Activated CD8-positive, alpha-beta T cell treated with anti-CD3 and anti-CD28 coated beads, Interleukin-2, amount 10 ng/mL, durations not matched to agents 7 days and 5 days (primary cell): ENCODE measurements at regions not wholly inside any gene's neighbourhood (a gene's known extent, or its start where the extent isn't known, plus 50 kb on each side); places are given as distances from the start of the nearest gene placed in this dataset.

ENCODE experiments used
- ATAC-seq: fragments of 150-1000 bp; cut with Tn5 transposase; one replicate; pipeline ENCODE4 v1.10.0; 2021; ENCODE audit warnings: moderate library complexity
- CTCF ChIA-PET: fragments of 350-600 bp; sonication (Branson Sonifier 250); formaldehyde crosslinking; loops from one replicate; lab custom pipeline; 2021; ENCODE audit warnings: antibody characterized with exemption; lab: Charles Lee
- POLR2A ChIA-PET: fragments of 350-600 bp; sonication (Branson Sonifier 250); formaldehyde crosslinking; loops from one replicate; lab custom pipeline; 2021; ENCODE audit warnings: antibody characterized with exemption; lab: Charles Lee
- DNase-seq: peaks from one replicate; pipeline ENCODE4 v3.0.0-alpha.2; 2020
- H3K27ac Mint-ChIP-seq: one replicate; pipeline ENCODE4 v1.8.0; 2021; ENCODE audit warnings: mild to moderate bottlenecking, mixed read lengths
- H3K27me3 Mint-ChIP-seq: one replicate; pipeline ENCODE4 v1.8.0; 2021; ENCODE audit warnings: low read depth, mixed read lengths
- H3K36me3 Mint-ChIP-seq: one replicate; pipeline ENCODE4 v1.8.0; 2021; ENCODE audit warnings: low read depth, mixed read lengths
- H3K4me1 Mint-ChIP-seq: one replicate; pipeline ENCODE4 v1.8.0; 2021; ENCODE audit warnings: low read depth, mixed read lengths
- H3K4me3 Mint-ChIP-seq: one replicate; pipeline ENCODE4 v1.8.0; 2021; ENCODE audit warnings: mild to moderate bottlenecking, mixed read lengths
- H3K9me3 Mint-ChIP-seq: one replicate; pipeline ENCODE4 v1.8.0; 2022; ENCODE audit warnings: mixed read lengths; ENCODE audit not compliant: insufficient read depth

DNA sequence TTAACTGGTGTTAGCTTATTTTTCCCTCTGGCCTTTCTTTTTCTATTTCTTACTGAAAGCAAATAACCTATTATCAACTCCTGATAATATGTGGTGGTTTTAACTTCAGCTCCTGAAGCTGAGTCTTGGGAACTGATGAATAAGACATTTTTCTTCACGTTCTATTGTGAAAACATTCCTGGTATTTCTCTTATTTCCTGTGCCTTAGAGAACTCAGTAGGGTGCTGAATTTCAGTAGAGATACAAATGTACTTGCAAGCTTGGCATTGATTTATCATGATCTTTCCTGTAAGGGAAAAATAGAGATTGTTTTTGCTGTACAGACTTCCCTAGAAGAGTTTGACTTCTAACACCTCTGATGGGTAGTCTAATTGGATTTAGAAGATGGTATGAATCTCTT is 52.8 kb upstream of the DCC start:
- H3K9me3 Mint-ChIP-seq = no peaks in the 10 kb centered on the region
- ATAC-seq = no peak
- H3K27ac Mint-ChIP-seq = no peak overlapping the region
- no peaks in the 10 kb centered on the region for H3K36me3 Mint-ChIP-seq
- H3K4me3 Mint-ChIP-seq = no peak overlapping the region
- ChIA-PET CTCF (no interaction called here), POLR2A (no interaction called here)
- DNase-seq = no peak
- no peaks in the 10 kb centered on the region for H3K27me3 Mint-ChIP-seq
- no peaks in the 10 kb centered on the region for H3K4me1 Mint-ChIP-seq

DNA sequence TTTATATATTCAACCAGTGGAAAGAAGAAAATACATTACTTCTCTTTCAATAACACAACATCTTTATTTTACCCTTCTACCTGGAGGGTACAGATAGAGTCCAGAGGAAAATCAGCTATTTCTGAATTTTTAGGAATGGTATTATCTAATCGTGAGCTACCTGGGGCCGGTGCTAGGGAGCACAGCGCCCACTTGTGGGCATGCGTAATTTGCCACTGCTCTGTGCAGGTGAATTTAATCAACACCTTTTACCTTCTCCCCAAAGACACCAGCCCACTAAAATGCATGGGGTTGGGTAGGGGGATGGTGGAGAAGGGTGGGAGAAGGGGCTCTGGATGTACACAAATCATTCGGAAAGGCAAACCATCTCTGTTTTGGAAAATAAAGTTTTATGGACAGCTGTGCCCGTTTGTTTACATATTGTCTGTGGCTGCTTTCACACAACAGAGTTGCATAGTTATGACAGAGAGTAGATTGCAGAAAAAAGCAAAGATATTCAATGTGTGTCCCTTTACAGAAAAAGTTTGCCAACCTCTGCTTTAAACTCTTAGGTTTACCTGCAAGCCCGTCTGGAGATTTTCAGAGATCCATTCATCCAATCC is 51.5 kb upstream of the DCC start:
- CTCF ChIA-PET = interaction anchor here (0.7 to 1.0 kb wide), 3 partner anchors 24 to 668 kb away, joined by 3 to 4 read pairs (median 4); no protein-coding TSS in a partner anchor
- H3K4me1 Mint-ChIP-seq = no peaks in the 10 kb centered on the region
- DNase-seq (peak; percentile 23), ATAC-seq (no peak)
- no peaks in the 10 kb centered on the region for H3K36me3 Mint-ChIP-seq
- no peak overlapping the region for H3K27ac Mint-ChIP-seq
- no peaks in the 10 kb centered on the region for H3K27me3 Mint-ChIP-seq
- no peak overlapping the region for H3K4me3 Mint-ChIP-seq
- H3K9me3 Mint-ChIP-seq = no peaks in the 10 kb centered on the region
- POLR2A ChIA-PET = no interaction called here

DNA sequence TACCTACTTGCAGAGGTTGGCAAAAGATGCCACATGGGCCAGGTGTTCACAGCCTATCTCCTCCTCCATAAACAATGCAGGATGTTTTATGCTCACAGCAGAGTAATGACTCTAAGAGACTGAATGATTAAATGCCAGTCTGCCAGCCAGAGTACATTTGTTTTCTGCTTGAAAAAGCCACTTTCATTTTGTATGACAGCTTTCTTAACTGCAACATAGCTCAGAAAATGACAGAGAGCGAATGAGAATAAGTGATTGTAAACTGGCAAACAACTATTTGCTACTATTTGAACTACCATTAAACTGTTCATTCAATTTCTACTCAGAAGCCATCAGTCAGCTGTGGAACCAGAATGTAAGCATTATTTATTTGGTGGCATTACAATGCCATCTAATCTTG is 50.6 kb upstream of the DCC start:
- Mint-ChIP-seq H3K36me3 (no peaks in the 10 kb centered on the region), H3K9me3 (no peaks in the 10 kb centered on the region), H3K27me3 (no peaks in the 10 kb centered on the region), H3K4me3 (no peak overlapping the region), H3K27ac (no peak overlapping the region), H3K4me1 (no peaks in the 10 kb centered on the region)
- ChIA-PET CTCF (interaction anchor here (0.7 to 1.2 kb wide), 3 partner anchors 621 to 1179 kb away, joined by 3 to 4 read pairs (median 3); no protein-coding TSS in a partner anchor), POLR2A (no interaction called here)
- ATAC-seq (no peak), DNase-seq (no peak)
